ENCODE measurements at regions not wholly inside any gene's neighbourhood (a gene's known extent, or its start where the extent isn't known, plus 50 kb on each side); places are given as distances from the start of the nearest gene placed in this dataset.

GRCh38 chr2:105626212-105626965 is 118.3 kb upstream of the NCK2 start:
- H3K4me3 ChIP-seq (ENCODE audit: low read depth, low read length), result no peak overlapping the region
- TF ChIP-seq CTCF (IDR thresholded peaks at IDR 0.05; ENCODE audit: borderline replicate concordance, insufficient read depth, low read depth, low read length), result no peak

GRCh38 chr2:105625632-105626031 is 119.1 kb upstream of the NCK2 start:
- TF ChIP-seq CTCF (IDR thresholded peaks at IDR 0.05; ENCODE audit: borderline replicate concordance, insufficient read depth, low read depth, low read length), result no peak

GRCh38 chr2:105621038-105621437 is 123.7 kb upstream of the NCK2 start:
- TF ChIP-seq CTCF (IDR thresholded peaks at IDR 0.05; ENCODE audit: borderline replicate concordance, insufficient read depth, low read depth, low read length), result no peak
- H3K4me3 ChIP-seq (ENCODE audit: low read depth, low read length), result no peak overlapping the region

More at GRCh38 chr2:105625632-105626031, 119.1 kb upstream of the NCK2 start:
- no peak overlapping the region for H3K4me3 ChIP-seq (ENCODE audit: low read depth, low read length)

- TF ChIP-seq CTCF (IDR thresholded peaks at IDR 0.05; ENCODE audit: borderline replicate concordance, insufficient read depth, low read depth, low read length), result no peak
Observed at GRCh38 chr2:105618351-105618659, 126.4 kb upstream of the NCK2 start.

GRCh38 chr2:105617631-105618350 is 126.9 kb upstream of the NCK2 start:
- no peak for TF ChIP-seq CTCF (IDR thresholded peaks at IDR 0.05; ENCODE audit: borderline replicate concordance, insufficient read depth, low read depth, low read length)
- H3K4me3 ChIP-seq (ENCODE audit: low read depth, low read length), result no peak overlapping the region

More at GRCh38 chr2:105618351-105618659, 126.4 kb upstream of the NCK2 start:
- no peak overlapping the region for H3K4me3 ChIP-seq (ENCODE audit: low read depth, low read length)

GRCh38 chr2:105615305-105615704 is 129.4 kb upstream of the NCK2 start:
- TF ChIP-seq CTCF (IDR thresholded peaks at IDR 0.05; ENCODE audit: borderline replicate concordance, insufficient read depth, low read depth, low read length), result no peak
- no peak overlapping the region for H3K4me3 ChIP-seq (ENCODE audit: low read depth, low read length)
